GM12878 (cell line): ENCODE measurements at regions not wholly inside any gene's neighbourhood (a gene's known extent, or its start where the extent isn't known, plus 50 kb on each side); places are given as distances from the start of the nearest gene placed in this dataset.
A peak's percentile ranks its signal among the peaks of the same experiment; 100 is the strongest.

Experiments used
- ATAC-seq: fragments of 200-7000 bp; cut with Tn5 transposase; 3 replicates; pipeline ENCODE4 v1.9.1; 2020; ENCODE audit warnings: mild to moderate bottlenecking, moderate library complexity
- BruUV-seq: library from RNA; stranded (reverse); fragments of 400-500 nt; replicated peaks from 2 replicates; lab custom pipeline; 2021; lab: Mats Ljungman, UMichigan
- CTCF ChIA-PET: fragments of 300-600 bp; sonication (Branson Sonifier 250); formaldehyde crosslinking; extraction: SDS; loops from one replicate; lab custom pipeline; 2021; ENCODE audit warnings: inconsistent platforms; lab: Yijun Ruan, JAX
- POLR2A ChIA-PET: fragments of 350-600 bp; formaldehyde crosslinking; extraction: SDS; loops from one replicate; lab custom pipeline; 2021; ENCODE audit warnings: inconsistent platforms; lab: Charles Lee
- RAD21 ChIA-PET: fragments of 300-600 bp; sonication (Branson Sonifier 250); formaldehyde crosslinking; loops from one replicate; lab custom pipeline; 2023; ENCODE audit warnings: antibody characterized with exemption; ENCODE audit not compliant: unreplicated experiment; lab: Charles Lee
- SMC1A ChIA-PET: fragments of 300-600 bp; sonication (Branson Sonifier 250); formaldehyde crosslinking; loops from one replicate; lab custom pipeline; 2023; ENCODE audit not compliant: unreplicated experiment, uncharacterized antibody; lab: Charles Lee
- DNase-seq: peaks from one replicate; pipeline ENCODE4 v3.0.0-alpha.2; 2011; ENCODE audit warnings: low read depth, low spot score
- FAIRE-seq: peaks from 3 replicates; lab custom pipeline; 2011; peaks lifted over from hg19 to GRCh38; lab: Jason Lieb, UNC
- H2AFZ ChIP-seq: 2 replicates; pipeline ENCODE4 v1.6.0; 2011; ENCODE audit warnings: low read depth, low read length, control low read depth; ENCODE audit not compliant: control insufficient read depth
- H3K27ac ChIP-seq: 2 replicates; pipeline ENCODE4 v1.5.1; 2011; ENCODE audit warnings: control low read depth; ENCODE audit not compliant: control insufficient read depth, insufficient read depth
- H3K27me3 ChIP-seq, 2 experiments: replicated peaks in 1 of 2; 2 replicates each; pipeline versions ENCODE4 v1.6.0 to v1.6.1; 2011; ENCODE audit warnings: low read length in 1 of 2; ENCODE audit not compliant: control insufficient read depth in 2 of 2, insufficient read depth in 2 of 2
- H3K36me3 ChIP-seq, 2 experiments: 2 replicates each; pipeline ENCODE4 v1.5.1; 2011; ENCODE audit warnings: low read length in 1 of 2; ENCODE audit not compliant: control insufficient read depth in 2 of 2, insufficient read depth in 2 of 2
- H3K4me1 ChIP-seq: 2 replicates; pipeline ENCODE4 v1.6.1; 2011; ENCODE audit warnings: mild to moderate bottlenecking, low read length, moderate library complexity, mixed read lengths; ENCODE audit not compliant: control insufficient read depth, insufficient read depth
- H3K4me2 ChIP-seq: 2 replicates; pipeline ENCODE4 v1.6.0; 2011; ENCODE audit warnings: control low read depth; ENCODE audit not compliant: control insufficient read depth, insufficient read depth
- H3K4me3 ChIP-seq: fragments of 200-600 bp; sonication (generic); 2 replicates; pipeline ENCODE4 v1.5.1; 2016
- H3K79me2 ChIP-seq: 2 replicates; pipeline ENCODE4 v1.6.0; 2011; ENCODE audit warnings: low read length; ENCODE audit not compliant: control insufficient read depth, insufficient read depth
- H3K9ac ChIP-seq: 2 replicates; pipeline ENCODE4 v1.8.0; 2011; ENCODE audit warnings: low read length, control low read depth, mixed read lengths; ENCODE audit not compliant: control insufficient read depth, insufficient read depth
- H3K9me3 ChIP-seq: replicated peaks from 3 replicates; pipeline ENCODE4 v1.5.1; 2011; ENCODE audit warnings: mild to moderate bottlenecking, low read length; ENCODE audit not compliant: control insufficient read depth, insufficient read depth
- H4K20me1 ChIP-seq: 2 replicates; pipeline ENCODE4 v1.6.0; 2011; ENCODE audit not compliant: control insufficient read depth, insufficient read depth
- FOXK2 ChIP-seq: fragments of 450-650 bp; IDR thresholded peaks from 2 replicates; pipeline ENCODE4 v1.6.1; 2017; ENCODE audit warnings: mild to moderate bottlenecking, moderate library complexity
- POU2F2 ChIP-seq: IDR thresholded peaks from 3 replicates; pipeline ENCODE4 v1.6.1; 2011; ENCODE audit warnings: low read depth, mild to moderate bottlenecking, low read length, borderline replicate concordance
- RAD51 ChIP-seq: fragments of 450-650 bp; IDR thresholded peaks from 2 replicates; pipeline ENCODE4 v1.6.1; 2016; ENCODE audit warnings: moderate library complexity, mild to moderate bottlenecking, inconsistent platforms
- SMARCA5 ChIP-seq: fragments of 450-650 bp; IDR thresholded peaks from 2 replicates; pipeline ENCODE4 v1.6.1; 2017; ENCODE audit warnings: mild to moderate bottlenecking
- ZNF622 ChIP-seq: fragments of 450-650 bp; IDR thresholded peaks from 2 replicates; pipeline ENCODE4 v1.6.1; 2017; ENCODE audit warnings: mild to moderate bottlenecking, inconsistent platforms
- WGBS: methylation state at CpG from one replicate; pipeline ENCODE4 v1.1.6; 2016; ENCODE audit warnings: low lambda C conversion rate; ENCODE audit not compliant: insufficient replicate concordance, insufficient coverage; ENCODE audit errors: missing lambda C conversion rate; 5-methylcytosine and 5-hydroxymethylcytosine counted together
- in situ Hi-C: fragments of 300-500 bp; cut with MboI; formaldehyde crosslinking; loops from 9 replicates; pipeline ENCODE4 v1.14.3; 2018; ENCODE audit warnings: mixed read lengths
- intact Hi-C: fragments of 100-400 bp; cut with micrococcal nuclease; formaldehyde crosslinking; loops from one replicate; pipeline ENCODE4 v1.14.2; 2022; ENCODE audit not compliant: unreplicated experiment
- TF ChIP-seq, protein P1 (sequence below): fragments of 450-650 bp; formaldehyde crosslinking; IDR thresholded peaks from 2 replicates; pipeline ENCODE4 v1.4.0; 2022; ENCODE audit warnings: mild to moderate bottlenecking, moderate library complexity
- TF ChIP-seq, protein P2 (sequence below), 3 experiments: IDR thresholded peaks in 2 of 3; conservative IDR thresholded peaks in 1 of 3; 2 replicates each; pipeline ENCODE4 v1.5.1; 2011; ENCODE audit warnings: low read depth in 3 of 3, low read length in 3 of 3, mild to moderate bottlenecking in 3 of 3, control low read depth in 2 of 3, moderate library complexity in 2 of 3, inconsistent platforms in 1 of 3, mixed read lengths in 1 of 3; ENCODE audit not compliant: control insufficient read depth in 2 of 3, insufficient read depth in 1 of 3; ENCODE audit errors: extremely low read depth in 1 of 3

DNA sequence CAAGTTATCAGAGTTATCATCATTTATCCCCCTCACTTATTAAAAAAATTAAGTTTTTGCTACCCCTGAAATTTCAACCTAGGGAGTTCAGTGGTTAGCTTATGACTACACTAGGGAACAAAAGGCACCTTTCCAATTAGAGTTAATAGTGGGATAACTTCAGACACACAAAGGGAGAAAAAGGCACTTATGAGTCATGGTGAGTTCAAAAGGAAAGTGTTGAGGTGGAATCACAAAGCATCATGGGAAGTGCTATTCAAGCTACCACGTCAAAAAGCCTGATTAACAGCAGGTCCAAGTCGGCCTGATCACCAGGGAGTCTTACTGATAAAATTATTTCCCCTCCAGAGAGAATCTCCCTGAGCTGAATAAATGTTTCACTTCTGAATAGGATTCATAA, 165.7 kb downstream of the C7orf25 start (continued):
- TF ChIP-seq, protein P1, sequence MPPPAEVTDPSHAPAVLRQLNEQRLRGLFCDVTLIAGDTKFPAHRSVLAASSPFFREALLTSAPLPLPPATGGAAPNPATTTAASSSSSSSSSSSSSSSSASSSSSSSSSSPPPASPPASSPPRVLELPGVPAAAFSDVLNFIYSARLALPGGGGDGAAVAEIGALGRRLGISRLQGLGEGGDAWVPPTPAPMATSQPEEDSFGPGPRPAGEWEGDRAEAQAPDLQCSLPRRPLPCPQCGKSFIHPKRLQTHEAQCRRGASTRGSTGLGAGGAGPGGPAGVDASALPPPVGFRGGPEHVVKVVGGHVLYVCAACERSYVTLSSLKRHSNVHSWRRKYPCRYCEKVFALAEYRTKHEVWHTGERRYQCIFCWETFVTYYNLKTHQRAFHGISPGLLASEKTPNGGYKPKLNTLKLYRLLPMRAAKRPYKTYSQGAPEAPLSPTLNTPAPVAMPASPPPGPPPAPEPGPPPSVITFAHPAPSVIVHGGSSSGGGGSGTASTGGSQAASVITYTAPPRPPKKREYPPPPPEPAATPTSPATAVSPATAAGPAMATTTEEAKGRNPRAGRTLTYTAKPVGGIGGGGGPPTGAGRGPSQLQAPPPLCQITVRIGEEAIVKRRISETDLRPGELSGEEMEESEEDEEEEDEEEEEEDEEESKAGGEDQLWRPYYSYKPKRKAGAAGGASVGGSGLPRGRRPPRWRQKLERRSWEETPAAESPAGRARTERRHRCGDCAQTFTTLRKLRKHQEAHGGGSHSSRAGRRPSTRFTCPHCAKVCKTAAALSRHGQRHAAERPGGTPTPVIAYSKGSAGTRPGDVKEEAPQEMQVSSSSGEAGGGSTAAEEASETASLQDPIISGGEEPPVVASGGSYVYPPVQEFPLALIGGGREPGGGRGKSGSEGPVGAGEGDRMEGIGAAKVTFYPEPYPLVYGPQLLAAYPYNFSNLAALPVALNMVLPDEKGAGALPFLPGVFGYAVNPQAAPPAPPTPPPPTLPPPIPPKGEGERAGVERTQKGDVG (CRISPR knock-in tag), result no peak
- TF ChIP-seq FOXK2 (no peak), SMARCA5 (no peak), POU2F2 (no peak), ZNF622 (no peak)

DNA sequence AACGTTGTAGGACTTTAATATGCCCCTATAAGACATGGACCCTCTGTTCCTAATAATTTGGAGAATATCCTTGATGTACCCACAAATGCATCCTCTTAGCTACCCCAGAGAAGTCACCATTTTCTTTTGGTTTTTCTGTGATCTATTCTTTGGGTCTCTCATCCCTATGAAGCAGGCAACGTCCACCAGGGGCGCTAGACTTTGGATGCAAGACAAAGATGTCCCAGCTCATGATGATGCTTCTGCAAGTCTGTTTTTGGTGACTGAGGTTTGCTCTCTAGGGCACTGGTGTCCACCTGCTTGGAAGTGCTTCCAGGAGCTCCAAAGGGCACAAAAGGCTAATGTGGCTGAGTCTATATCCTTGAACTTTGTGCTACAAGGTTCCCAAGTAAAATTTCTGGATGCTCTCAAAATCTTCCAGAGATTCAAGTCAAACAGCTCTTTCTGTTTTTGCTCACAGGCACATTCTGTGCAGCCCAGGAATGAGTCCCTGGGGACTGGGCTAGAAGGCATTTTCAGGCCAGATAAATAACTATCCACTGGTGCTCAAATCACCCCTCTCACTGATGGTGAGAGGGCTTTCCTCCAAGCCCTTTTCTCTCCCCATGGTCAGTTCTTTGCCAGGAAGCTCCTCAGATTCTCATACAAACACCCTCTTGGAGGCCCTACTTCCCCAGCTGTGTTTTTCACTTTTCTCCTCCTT, 166.4 kb downstream of the C7orf25 start:
- SMC1A ChIA-PET, result interaction anchor here (1.0 kb wide), 1 partner anchor 131 kb away, joined by 3 read pairs; no protein-coding TSS in a partner anchor
- 1% methylated on average over 3 of the region's 3 CpGs for WGBS
- CTCF ChIA-PET, result interaction anchor here (0.9 to 1.9 kb wide), 14 partner anchors 8 to 296 kb away, joined by 3 to 14 read pairs (median 4); no protein-coding TSS in a partner anchor
- FAIRE-seq (no peak), ATAC-seq (peak; percentile 57), DNase-seq (no peak)
- intact Hi-C loops (no loop called here), in situ Hi-C loops (no loop called here)
- BruUV-seq, result no TSS peak
- H3K9ac ChIP-seq, result no peak overlapping the region
- H3K9me3 ChIP-seq, result no peaks in the 10 kb centered on the region
- TF ChIP-seq RAD51, result no peak
- TF ChIP-seq, protein P2, sequence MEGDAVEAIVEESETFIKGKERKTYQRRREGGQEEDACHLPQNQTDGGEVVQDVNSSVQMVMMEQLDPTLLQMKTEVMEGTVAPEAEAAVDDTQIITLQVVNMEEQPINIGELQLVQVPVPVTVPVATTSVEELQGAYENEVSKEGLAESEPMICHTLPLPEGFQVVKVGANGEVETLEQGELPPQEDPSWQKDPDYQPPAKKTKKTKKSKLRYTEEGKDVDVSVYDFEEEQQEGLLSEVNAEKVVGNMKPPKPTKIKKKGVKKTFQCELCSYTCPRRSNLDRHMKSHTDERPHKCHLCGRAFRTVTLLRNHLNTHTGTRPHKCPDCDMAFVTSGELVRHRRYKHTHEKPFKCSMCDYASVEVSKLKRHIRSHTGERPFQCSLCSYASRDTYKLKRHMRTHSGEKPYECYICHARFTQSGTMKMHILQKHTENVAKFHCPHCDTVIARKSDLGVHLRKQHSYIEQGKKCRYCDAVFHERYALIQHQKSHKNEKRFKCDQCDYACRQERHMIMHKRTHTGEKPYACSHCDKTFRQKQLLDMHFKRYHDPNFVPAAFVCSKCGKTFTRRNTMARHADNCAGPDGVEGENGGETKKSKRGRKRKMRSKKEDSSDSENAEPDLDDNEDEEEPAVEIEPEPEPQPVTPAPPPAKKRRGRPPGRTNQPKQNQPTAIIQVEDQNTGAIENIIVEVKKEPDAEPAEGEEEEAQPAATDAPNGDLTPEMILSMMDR (IDR thresholded peaks at IDR 0.05 in 2 of 3, conservative IDR thresholded peaks at IDR 0.05 in 1 of 3; ENCODE audit: control insufficient read depth in 2 of 3, extremely low read depth in 1 of 3, insufficient read depth in 1 of 3, low read depth in 3 of 3, low read length in 3 of 3), result peak; percentile 42 to 73 (median 69)
- no peaks in the 10 kb centered on the region for H3K36me3 ChIP-seq
- H4K20me1 ChIP-seq, result no peaks in the 10 kb centered on the region
- POLR2A ChIA-PET, result no interaction called here
- H3K4me3 ChIP-seq, result no peak overlapping the region
- H2AFZ ChIP-seq, result no peak overlapping the region
- H3K4me2 ChIP-seq, result no peak overlapping the region
- H3K79me2 ChIP-seq, result no peaks in the 10 kb centered on the region
- no peaks in the 10 kb centered on the region; a peak in 1 of 4 replicates for H3K27me3 ChIP-seq
- no peaks in the 10 kb centered on the region for H3K4me1 ChIP-seq
- no peak overlapping the region for H3K27ac ChIP-seq
- RAD21 ChIA-PET, result interaction anchor here (1.3 kb wide), 1 partner anchor 802 kb away, joined by 3 read pairs; no protein-coding TSS in a partner anchor
